ENCODE measurements at regions not wholly inside any gene's neighbourhood (a gene's known extent, or its start where the extent isn't known, plus 50 kb on each side); places are given as distances from the start of the nearest gene placed in this dataset.

GRCh38 chr2:203813684-203814083 lies 53.9 kb upstream of the CTLA4 start:
- Histone ChIP-seq H4K5ac (ENCODE audit: insufficient read length, low read depth, low read length) (no peak overlapping the region), H3K56ac (replicated peaks; ENCODE audit: insufficient read length, low read depth, low read length) (no peak overlapping the region), H4K91ac (replicated peaks; ENCODE audit: insufficient read length, low read length) (no peak overlapping the region), H4K8ac (ENCODE audit: extremely low read depth, insufficient read depth, low read length) (no peak overlapping the region), H3K23ac (ENCODE audit: insufficient read length) (no peak overlapping the region), H3K23me2 (ENCODE audit: low read depth, low read length) (no peaks in the 10 kb centered on the region), H3K79me2 (ENCODE audit: control insufficient read depth in 1 of 2, insufficient read depth in 2 of 2, low read length in 2 of 2) (no peaks in the 10 kb centered on the region), H3K27ac (ENCODE audit: low read depth, low read length) (no peak overlapping the region), H3K4ac (replicated peaks; ENCODE audit: insufficient read length, low read depth, low read length) (no peak overlapping the region), H3K4me2 (ENCODE audit: insufficient read depth in 1 of 2, low read depth in 2 of 2, low read length in 2 of 2) (no peak overlapping the region), H3K18ac (ENCODE audit: extremely low read depth, low read length) (no peak overlapping the region), H2BK120ac (replicated peaks; ENCODE audit: low read depth, low read length) (no peak overlapping the region), H2BK5ac (ENCODE audit: low read depth, low read length) (no peak overlapping the region), H3K4me1 (replicated peaks in 1 of 4; ENCODE audit: control insufficient read depth in 3 of 4, insufficient read depth in 4 of 4, low read length in 3 of 4) (no peaks in the 10 kb centered on the region), H2BK12ac (ENCODE audit: low read depth, low read length) (no peak overlapping the region), H3K79me1 (ENCODE audit: low read depth, low read length) (no peaks in the 10 kb centered on the region), H3K4me3 (ENCODE audit: extremely low read depth in 1 of 4, insufficient read depth in 2 of 4, low read depth in 3 of 4, low read length in 4 of 4) (no peak overlapping the region), H3K27me3 (replicated peaks in 1 of 4; ENCODE audit: control insufficient read depth in 3 of 4, extremely low read depth in 1 of 4, insufficient read depth in 3 of 4, low read length in 3 of 4) (no peaks in the 10 kb centered on the region), H2BK20ac (ENCODE audit: low read length) (no peak overlapping the region), H2AFZ (ENCODE audit: low read length) (0 out of 2 replicates have a peak overlapping the region, but pooled peaks have one; percentile 29), H4K20me1 (replicated peaks in 1 of 2; ENCODE audit: control insufficient read depth in 1 of 2, insufficient read depth in 2 of 2, low read length in 2 of 2) (no peaks in the 10 kb centered on the region), H2AK5ac (ENCODE audit: low read depth, low read length) (no peak overlapping the region), H3K9me3 (ENCODE audit: insufficient read depth in 2 of 2, low read depth in 1 of 2, low read length in 1 of 2) (no peaks in the 10 kb centered on the region), H2BK15ac (ENCODE audit: low read length) (no peak overlapping the region), H3K9ac (replicated peaks in 1 of 4; ENCODE audit: extremely low read depth in 1 of 4, low read depth in 3 of 4, low read length in 3 of 4) (no peak overlapping the region), H3K14ac (ENCODE audit: insufficient read length) (no peak overlapping the region), H3K36me3 (ENCODE audit: control insufficient read depth in 2 of 4, insufficient read depth in 4 of 4, low read length in 3 of 4) (no peaks in the 10 kb centered on the region)
- no peak for TF ChIP-seq FOSL1 (IDR thresholded peaks at IDR 0.05; ENCODE audit: insufficient read depth, low read depth, low read length)
- TF ChIP-seq POU5F1 (IDR thresholded peaks at IDR 0.05; ENCODE audit: low read depth, low read length): no peak
- TF ChIP-seq EP300 (IDR thresholded peaks at IDR 0.05; ENCODE audit: borderline replicate concordance in 1 of 2, low read depth in 2 of 2, low read length in 2 of 2): no peak
- no peak for TF ChIP-seq CHD2 (IDR thresholded peaks at IDR 0.05; ENCODE audit: low read length)
- TF ChIP-seq ZNF274 (IDR thresholded peaks at IDR 0.05; ENCODE audit: borderline replicate concordance, extremely low read depth, low read length): no peak
- no peak for TF ChIP-seq ASH2L (IDR thresholded peaks at IDR 0.05; ENCODE audit: low read length)
- no peak for TF ChIP-seq TBP (IDR thresholded peaks at IDR 0.05; ENCODE audit: low read depth, low read length)
- TF ChIP-seq SP1 (IDR thresholded peaks at IDR 0.05; ENCODE audit: low read depth, low read length): no peak
- TF ChIP-seq, protein P1, sequence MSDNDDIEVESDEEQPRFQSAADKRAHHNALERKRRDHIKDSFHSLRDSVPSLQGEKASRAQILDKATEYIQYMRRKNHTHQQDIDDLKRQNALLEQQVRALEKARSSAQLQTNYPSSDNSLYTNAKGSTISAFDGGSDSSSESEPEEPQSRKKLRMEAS (IDR thresholded peaks at IDR 0.05): no peak
- ChIA-PET CTCF (ENCODE audit: partially characterized antibody) (interaction anchor here (0.5 to 4.2 kb wide), 16 partner anchors 8 to 1225 kb away, joined by 3 to 28 read pairs (median 5); no protein-coding TSS in a partner anchor), POLR2A (ENCODE audit: partially characterized antibody) (no interaction called here)
- FAIRE-seq (no peak), DNase-seq (ENCODE audit: low read depth in 1 of 2, low spot score in 2 of 2) (no peak)
- 87% methylated on average over 1 of the region's 1 CpG; no CpG with 5 or more reads in 1 of the 2 experiments for WGBS, 2 experiments (ENCODE audit: extremely low coverage in 1 of 2, insufficient coverage in 1 of 2, insufficient read length in 1 of 2, insufficient replicate concordance in 2 of 2, low coverage in 1 of 2, low lambda C conversion rate in 2 of 2, missing lambda C conversion rate in 1 of 2)

All from H1 (cell line).